GM10266 (cell line): ENCODE measurements at regions not wholly inside any gene's neighbourhood (a gene's known extent, or its start where the extent isn't known, plus 50 kb on each side); places are given as distances from the start of the nearest gene placed in this dataset.
"Not testable (repeated sequence)": the region's sequence is repeated elsewhere in the genome, so short reads cannot be mapped to it uniquely, and the experiment has no call there.

Source experiments
- DNase-seq: peaks from one replicate; pipeline ENCODE4 v3.0.0; 2012; ENCODE audit errors: extremely low spot score
- TF ChIP-seq, protein P1 (sequence below): IDR thresholded peaks from 2 replicates; pipeline ENCODE4 v1.5.1; 2012; ENCODE audit warnings: mild to moderate bottlenecking, low read depth; ENCODE audit not compliant: control insufficient read depth, insufficient read depth; ENCODE audit errors: missing control alignments

DNA sequence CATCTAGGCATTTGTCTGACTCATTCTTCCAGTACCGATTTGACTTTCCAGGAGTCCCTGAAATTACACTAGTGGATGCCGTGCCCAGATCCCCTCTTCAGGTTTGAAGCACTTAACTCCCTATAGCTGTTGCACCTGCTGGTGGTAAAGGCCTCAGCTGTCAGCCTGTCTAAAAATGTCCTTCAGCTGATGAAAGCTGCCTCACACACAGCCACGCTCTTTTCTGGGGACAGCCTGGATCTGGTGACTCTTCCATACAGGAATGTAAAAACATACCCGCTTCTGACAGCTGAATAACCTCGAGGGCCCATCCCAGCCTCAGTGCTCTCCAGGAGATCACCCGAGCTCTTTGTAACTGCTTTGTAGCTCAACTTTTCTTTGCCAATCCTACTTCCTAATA is 534.1 kb upstream of the GRM7 start:
- no peak for DNase-seq
- TF ChIP-seq, protein P1, sequence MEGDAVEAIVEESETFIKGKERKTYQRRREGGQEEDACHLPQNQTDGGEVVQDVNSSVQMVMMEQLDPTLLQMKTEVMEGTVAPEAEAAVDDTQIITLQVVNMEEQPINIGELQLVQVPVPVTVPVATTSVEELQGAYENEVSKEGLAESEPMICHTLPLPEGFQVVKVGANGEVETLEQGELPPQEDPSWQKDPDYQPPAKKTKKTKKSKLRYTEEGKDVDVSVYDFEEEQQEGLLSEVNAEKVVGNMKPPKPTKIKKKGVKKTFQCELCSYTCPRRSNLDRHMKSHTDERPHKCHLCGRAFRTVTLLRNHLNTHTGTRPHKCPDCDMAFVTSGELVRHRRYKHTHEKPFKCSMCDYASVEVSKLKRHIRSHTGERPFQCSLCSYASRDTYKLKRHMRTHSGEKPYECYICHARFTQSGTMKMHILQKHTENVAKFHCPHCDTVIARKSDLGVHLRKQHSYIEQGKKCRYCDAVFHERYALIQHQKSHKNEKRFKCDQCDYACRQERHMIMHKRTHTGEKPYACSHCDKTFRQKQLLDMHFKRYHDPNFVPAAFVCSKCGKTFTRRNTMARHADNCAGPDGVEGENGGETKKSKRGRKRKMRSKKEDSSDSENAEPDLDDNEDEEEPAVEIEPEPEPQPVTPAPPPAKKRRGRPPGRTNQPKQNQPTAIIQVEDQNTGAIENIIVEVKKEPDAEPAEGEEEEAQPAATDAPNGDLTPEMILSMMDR = no peak

DNA sequence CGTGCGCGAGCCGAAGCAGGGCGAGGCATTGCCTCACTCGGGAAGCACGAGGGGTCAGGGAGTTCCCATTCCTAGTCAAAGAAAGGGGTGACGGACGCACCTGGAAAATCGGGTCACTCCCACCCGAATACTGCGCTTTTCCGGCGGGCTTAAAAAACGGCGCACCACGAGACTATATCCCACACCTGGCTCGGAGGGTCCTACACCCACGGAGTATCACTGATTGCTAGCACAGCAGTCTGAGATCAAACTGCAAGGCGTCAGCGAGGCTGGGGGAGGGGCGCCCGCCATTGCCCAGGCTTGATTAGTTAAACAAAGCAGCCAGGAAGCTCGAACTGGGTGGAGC is 520.0 kb upstream of the GRM7 start:
- DNase-seq = not testable (repeated sequence)

DNA sequence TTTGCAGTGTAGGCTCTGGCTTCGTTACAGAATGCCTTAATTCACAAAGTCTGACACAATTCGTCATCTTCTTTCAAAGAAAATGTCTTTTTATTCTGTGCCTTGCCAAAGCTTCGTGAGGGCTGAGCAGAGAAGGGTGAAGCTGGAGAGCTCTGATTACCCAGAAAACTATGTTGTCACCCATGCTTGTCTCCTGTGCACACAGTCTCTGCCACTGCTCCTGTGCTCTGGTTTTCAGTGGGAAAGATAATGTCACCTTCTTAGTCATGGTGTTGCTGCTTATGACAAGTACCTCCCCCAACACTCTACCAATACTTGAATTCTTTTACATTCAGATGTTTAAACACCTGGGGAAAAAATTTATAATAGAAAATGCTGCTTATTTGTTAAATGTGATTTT is 509.2 kb upstream of the GRM7 start:
- no peak for DNase-seq
- TF ChIP-seq, protein P1 = no peak

DNA sequence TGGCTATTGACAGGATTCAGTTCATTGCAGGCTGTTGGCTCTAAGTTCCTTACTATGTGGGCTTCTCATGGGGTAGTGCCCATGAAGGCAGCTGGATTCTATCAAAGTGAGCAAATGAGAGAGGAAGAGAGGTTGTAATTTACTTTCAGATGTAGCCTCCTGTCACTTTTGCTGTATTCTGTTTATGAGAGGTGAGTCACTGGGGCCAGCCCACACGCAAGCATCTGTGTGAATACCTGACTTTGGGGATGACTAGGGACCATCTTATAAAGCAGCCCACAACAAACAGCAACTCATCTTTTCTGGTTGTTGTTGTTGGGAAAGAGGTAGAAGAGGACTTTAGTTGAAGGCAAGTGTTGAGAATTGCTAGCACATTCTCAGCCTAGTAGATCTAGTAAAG is 506.3 kb upstream of the GRM7 start:
- TF ChIP-seq, protein P1 = no peak
- no peak for DNase-seq

DNA sequence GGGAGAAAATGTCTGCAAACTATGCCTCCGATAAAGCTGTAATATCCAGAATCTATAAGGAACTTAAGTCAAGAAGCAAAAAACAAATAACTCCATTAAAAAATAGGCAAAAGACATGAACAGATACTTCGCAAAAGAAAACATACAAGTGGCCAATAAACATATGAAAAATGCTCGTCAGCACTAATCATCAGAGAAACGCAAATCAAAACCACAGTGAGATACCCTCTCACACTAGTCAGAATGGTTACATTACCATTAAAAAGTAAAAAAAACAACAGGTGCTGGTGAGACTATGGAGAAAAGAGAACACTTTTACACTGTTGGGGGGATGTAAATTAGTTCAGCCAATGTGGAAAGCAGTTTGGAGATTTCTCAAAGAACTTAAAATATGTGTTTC is 498.5 kb upstream of the GRM7 start:
- DNase-seq = no peak
- TF ChIP-seq, protein P1 = no peak

DNA sequence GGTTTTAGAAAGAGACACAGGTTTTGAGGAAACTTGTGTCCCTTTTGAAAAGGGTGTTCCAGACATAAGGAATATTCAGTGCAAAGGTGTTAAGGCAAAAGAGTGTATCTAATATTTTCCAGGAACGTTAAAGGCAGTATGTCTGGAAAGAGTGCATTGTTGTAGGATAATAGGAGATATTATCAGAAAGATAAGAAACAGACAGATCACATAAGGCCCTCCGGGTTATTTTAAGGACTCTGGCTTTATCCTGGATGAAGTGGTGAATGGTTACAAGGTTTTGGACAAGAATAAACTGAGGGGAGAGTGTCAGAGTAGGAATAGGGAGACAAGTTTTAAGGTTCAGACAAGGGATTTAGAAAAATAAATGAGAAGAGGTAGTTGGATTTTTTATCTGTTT is 493.7 kb upstream of the GRM7 start:
- TF ChIP-seq, protein P1 = no peak
- DNase-seq = no peak

DNA sequence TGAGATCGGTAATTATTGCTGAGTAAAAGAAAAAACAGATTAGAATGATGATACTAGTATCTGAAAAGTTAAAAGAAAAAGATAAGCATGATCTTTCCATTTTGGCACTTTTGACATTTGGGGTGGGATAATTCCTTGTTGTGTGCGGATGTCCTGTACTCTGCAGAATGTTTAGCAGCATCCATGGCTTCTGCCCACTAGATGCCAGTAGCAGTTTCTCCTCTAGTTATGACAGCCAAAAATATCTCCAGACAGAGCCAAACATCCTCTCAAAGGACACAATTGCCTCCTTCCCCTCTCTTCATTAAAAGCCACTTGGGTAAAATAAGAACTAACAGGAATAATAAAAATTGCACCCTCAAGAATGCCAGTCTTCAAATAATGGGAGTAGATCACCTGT is 468.8 kb upstream of the GRM7 start:
- no peak for DNase-seq
- TF ChIP-seq, protein P1 = no peak

DNA sequence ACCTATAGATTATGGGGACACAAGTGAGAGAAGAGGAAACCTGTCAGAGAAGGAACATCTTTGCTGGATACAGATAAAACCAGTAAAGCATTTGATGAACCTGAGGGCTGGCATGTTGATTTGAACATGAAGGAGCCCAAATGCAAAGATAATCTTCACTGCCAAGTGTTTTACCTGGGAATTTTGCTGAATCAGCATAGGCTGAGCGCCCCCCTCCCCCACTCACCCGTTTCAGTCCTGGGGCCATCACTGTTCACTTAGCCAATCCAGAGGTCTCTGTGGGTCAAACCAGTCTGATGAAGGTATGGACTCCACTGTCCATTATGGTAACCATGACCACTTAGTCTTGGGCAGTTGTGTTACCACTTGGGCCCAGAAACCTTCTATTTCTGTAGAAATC is 466.0 kb upstream of the GRM7 start:
- DNase-seq = no peak
- TF ChIP-seq, protein P1 = no peak
